ENCODE measurements at regions not wholly inside any gene's neighbourhood (a gene's known extent, or its start where the extent isn't known, plus 50 kb on each side); places are given as distances from the start of the nearest gene placed in this dataset.

- H4K5ac ChIP-seq (ENCODE audit: low read depth, low read length) = no peak overlapping the region
- no peak for ATAC-seq (ENCODE audit: low read depth)
- H3K79me1 ChIP-seq (ENCODE audit: low read depth in 1 of 2, low read length in 2 of 2) = no peaks in the 10 kb centered on the region
- no peak overlapping the region for H3K9ac ChIP-seq (ENCODE audit: low read depth, low read length)
- no peak overlapping the region for H4K91ac ChIP-seq (ENCODE audit: insufficient read depth, low read depth, low read length)
- dilution Hi-C loops (cut with HindIII; ENCODE audit: low sequenced_read_pairs, unreplicated experiment) = no loop called here
- no TSS peak for BruUV-seq (replicated peaks)
- H3K14ac ChIP-seq (replicated peaks; ENCODE audit: low read depth, low read length) = no peak overlapping the region
- TF ChIP-seq RCOR1 (IDR thresholded peaks at IDR 0.05; ENCODE audit: insufficient replicate concordance, low read length) = no peak
- no peak for TF ChIP-seq CEBPB (IDR thresholded peaks at IDR 0.05; ENCODE audit: low read depth, low read length)
- TF ChIP-seq, protein P1, sequence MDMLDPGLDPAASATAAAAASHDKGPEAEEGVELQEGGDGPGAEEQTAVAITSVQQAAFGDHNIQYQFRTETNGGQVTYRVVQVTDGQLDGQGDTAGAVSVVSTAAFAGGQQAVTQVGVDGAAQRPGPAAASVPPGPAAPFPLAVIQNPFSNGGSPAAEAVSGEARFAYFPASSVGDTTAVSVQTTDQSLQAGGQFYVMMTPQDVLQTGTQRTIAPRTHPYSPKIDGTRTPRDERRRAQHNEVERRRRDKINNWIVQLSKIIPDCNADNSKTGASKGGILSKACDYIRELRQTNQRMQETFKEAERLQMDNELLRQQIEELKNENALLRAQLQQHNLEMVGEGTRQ (IDR thresholded peaks at IDR 0.05; ENCODE audit: low read depth, low read length) = no peak
- no peak for TF ChIP-seq FOS (IDR thresholded peaks at IDR 0.05; ENCODE audit: low read depth, low read length)
- no peak for TF ChIP-seq BHLHE40 (IDR thresholded peaks at IDR 0.05; ENCODE audit: low read depth, low read length)
- TF ChIP-seq, protein P2, sequence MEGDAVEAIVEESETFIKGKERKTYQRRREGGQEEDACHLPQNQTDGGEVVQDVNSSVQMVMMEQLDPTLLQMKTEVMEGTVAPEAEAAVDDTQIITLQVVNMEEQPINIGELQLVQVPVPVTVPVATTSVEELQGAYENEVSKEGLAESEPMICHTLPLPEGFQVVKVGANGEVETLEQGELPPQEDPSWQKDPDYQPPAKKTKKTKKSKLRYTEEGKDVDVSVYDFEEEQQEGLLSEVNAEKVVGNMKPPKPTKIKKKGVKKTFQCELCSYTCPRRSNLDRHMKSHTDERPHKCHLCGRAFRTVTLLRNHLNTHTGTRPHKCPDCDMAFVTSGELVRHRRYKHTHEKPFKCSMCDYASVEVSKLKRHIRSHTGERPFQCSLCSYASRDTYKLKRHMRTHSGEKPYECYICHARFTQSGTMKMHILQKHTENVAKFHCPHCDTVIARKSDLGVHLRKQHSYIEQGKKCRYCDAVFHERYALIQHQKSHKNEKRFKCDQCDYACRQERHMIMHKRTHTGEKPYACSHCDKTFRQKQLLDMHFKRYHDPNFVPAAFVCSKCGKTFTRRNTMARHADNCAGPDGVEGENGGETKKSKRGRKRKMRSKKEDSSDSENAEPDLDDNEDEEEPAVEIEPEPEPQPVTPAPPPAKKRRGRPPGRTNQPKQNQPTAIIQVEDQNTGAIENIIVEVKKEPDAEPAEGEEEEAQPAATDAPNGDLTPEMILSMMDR (conservative IDR thresholded peaks at IDR 0.05; ENCODE audit: low read depth, low read length) = no peak
- TF ChIP-seq CHD1 (IDR thresholded peaks at IDR 0.05; ENCODE audit: low read depth, low read length) = no peak
- no peak for TF ChIP-seq MAZ (IDR thresholded peaks at IDR 0.05; ENCODE audit: borderline replicate concordance, low read depth, low read length)
- no peak for TF ChIP-seq MAFK (IDR thresholded peaks at IDR 0.05; ENCODE audit: low read depth, low read length)
- TF ChIP-seq NFE2L2 (IDR thresholded peaks at IDR 0.05; ENCODE audit: low read depth, low read length) = no peak
- TF ChIP-seq, protein P3, sequence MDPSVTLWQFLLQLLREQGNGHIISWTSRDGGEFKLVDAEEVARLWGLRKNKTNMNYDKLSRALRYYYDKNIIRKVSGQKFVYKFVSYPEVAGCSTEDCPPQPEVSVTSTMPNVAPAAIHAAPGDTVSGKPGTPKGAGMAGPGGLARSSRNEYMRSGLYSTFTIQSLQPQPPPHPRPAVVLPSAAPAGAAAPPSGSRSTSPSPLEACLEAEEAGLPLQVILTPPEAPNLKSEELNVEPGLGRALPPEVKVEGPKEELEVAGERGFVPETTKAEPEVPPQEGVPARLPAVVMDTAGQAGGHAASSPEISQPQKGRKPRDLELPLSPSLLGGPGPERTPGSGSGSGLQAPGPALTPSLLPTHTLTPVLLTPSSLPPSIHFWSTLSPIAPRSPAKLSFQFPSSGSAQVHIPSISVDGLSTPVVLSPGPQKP (IDR thresholded peaks at IDR 0.05; ENCODE audit: borderline replicate concordance, low read depth, low read length) = no peak
- no peak overlapping the region for H2BK5ac ChIP-seq (ENCODE audit: low read depth, low read length, poor library complexity, severe bottlenecking)
- H3K4me2 ChIP-seq (ENCODE audit: low read depth, low read length) = no peak overlapping the region
- H3K4me1 ChIP-seq (ENCODE audit: control insufficient read depth, insufficient read depth, low read length) = peaks cover 2% of the 10 kb centered on the region; the same call in 1 of the 2 replicates
- no peak overlapping the region for H2AFZ ChIP-seq (replicated peaks; ENCODE audit: low read length, poor library complexity)
- peaks cover 2% of the 10 kb centered on the region; the same call in 1 of the 2 replicates for H3K9me1 ChIP-seq (ENCODE audit: insufficient read depth, low read length)
- H3K9me3 ChIP-seq (ENCODE audit: control insufficient read depth, insufficient read depth, low read length) = no peaks in the 10 kb centered on the region
- H3K56ac ChIP-seq (ENCODE audit: extremely low read depth, insufficient read depth, low read length) = no peak overlapping the region
- no peak overlapping the region for H3K23ac ChIP-seq (ENCODE audit: low read depth, low read length)
- WGBS, 2 experiments (ENCODE audit: extremely low coverage in 2 of 2, insufficient read length in 1 of 2) = 94% methylated on average over 5 of the region's 5 CpGs; no CpG with 5 or more reads in 1 of the 2 experiments
- DNase-seq = no peak
- no peak overlapping the region for H3K18ac ChIP-seq (ENCODE audit: low read depth, low read length)
- intact Hi-C loops (cut with micrococcal nuclease) = no loop called here
- H2AK5ac ChIP-seq (ENCODE audit: low read depth, low read length) = no peak overlapping the region
- H3K27me3 ChIP-seq (ENCODE audit: control insufficient read depth, insufficient read depth, low read length) = no peaks in the 10 kb centered on the region
- CTCF ChIA-PET = no interaction called here
- no peak overlapping the region for H3K4me3 ChIP-seq (ENCODE audit: insufficient read depth, low read depth, low read length)
- H4K20me1 ChIP-seq (ENCODE audit: insufficient read depth, low read length) = no peaks in the 10 kb centered on the region
- in situ Hi-C loops (cut with MboI; ENCODE audit: low sequenced_read_pairs) = no loop called here
- H3K36me3 ChIP-seq (ENCODE audit: control insufficient read depth, insufficient read depth, low read length) = no peaks in the 10 kb centered on the region
- no peak overlapping the region for H3K4ac ChIP-seq (ENCODE audit: low read depth, low read length)
- H2BK20ac ChIP-seq (ENCODE audit: low read depth, low read length) = no peak overlapping the region
- H3K27ac ChIP-seq (ENCODE audit: insufficient read depth, low read length) = no peak overlapping the region
- H4K8ac ChIP-seq (ENCODE audit: low read depth in 2 of 2, low read length in 2 of 2) = no peak overlapping the region
- H2AK9ac ChIP-seq (replicated peaks; ENCODE audit: low read depth, low read length, poor library complexity) = no peak overlapping the region
- no peak overlapping the region for H2BK120ac ChIP-seq (ENCODE audit: low read depth, low read length)
- no peak overlapping the region for H2BK15ac ChIP-seq (ENCODE audit: low read depth, low read length)
- POLR2A ChIA-PET (ENCODE audit: unreplicated experiment) = no interaction called here
Observed at GRCh38 chr1:115527746-115528145, 114.0 kb upstream of the VANGL1 start.

All from IMR-90 (cell line).